ENCODE measurements at regions not wholly inside any gene's neighbourhood (a gene's known extent, or its start where the extent isn't known, plus 50 kb on each side); places are given as distances from the start of the nearest gene placed in this dataset.
A peak's percentile ranks its signal among the peaks of the same experiment; 100 is the strongest.
"Not testable (repeated sequence)": the region's sequence is repeated elsewhere in the genome, so short reads cannot be mapped to it uniquely, and the experiment has no call there.

- Mint-ChIP-seq H3K4me3 (no peak overlapping the region), H3K9me3 (peaks cover 0 to 3% (median 0%) of the 10 kb centered on the region in 8 donors), H3K4me1 (no peaks in the 10 kb centered on the region), H3K27ac (peak overlapping the region in 1 of 7 donors; percentile 59), H3K36me3 (no peaks in the 10 kb centered on the region), H3K27me3 (peaks cover 0 to 7% of the 10 kb centered on the region in 2 donors)
- ChIA-PET POLR2A (ENCODE audit: partially characterized antibody) (no interaction called here), CTCF (ENCODE audit: partially characterized antibody) (no interaction called here)
- Histone ChIP-seq H3K27ac (ENCODE audit: low read depth, low read length) (no peak overlapping the region), H3K4me1 (ENCODE audit: insufficient read depth, low read length) (no peaks in the 10 kb centered on the region), H3K4me3 (ENCODE audit: low read length in 2 of 2) (no peak overlapping the region), H3K27me3 (ENCODE audit: insufficient read depth, low read length) (no peaks in the 10 kb centered on the region), H3K9me3 (ENCODE audit: control insufficient read depth in 1 of 2, low read length in 2 of 2) (no peaks in the 10 kb centered on the region), H3K36me3 (ENCODE audit: insufficient read depth, low read length) (no peaks in the 10 kb centered on the region)
- DNase-seq, result no peak
- intact Hi-C loops (cut with micrococcal nuclease), result no loop called here
Measured at GRCh38 chr10:28996947-28997551, 291.8 kb upstream of the LYZL1 start.

DNA sequence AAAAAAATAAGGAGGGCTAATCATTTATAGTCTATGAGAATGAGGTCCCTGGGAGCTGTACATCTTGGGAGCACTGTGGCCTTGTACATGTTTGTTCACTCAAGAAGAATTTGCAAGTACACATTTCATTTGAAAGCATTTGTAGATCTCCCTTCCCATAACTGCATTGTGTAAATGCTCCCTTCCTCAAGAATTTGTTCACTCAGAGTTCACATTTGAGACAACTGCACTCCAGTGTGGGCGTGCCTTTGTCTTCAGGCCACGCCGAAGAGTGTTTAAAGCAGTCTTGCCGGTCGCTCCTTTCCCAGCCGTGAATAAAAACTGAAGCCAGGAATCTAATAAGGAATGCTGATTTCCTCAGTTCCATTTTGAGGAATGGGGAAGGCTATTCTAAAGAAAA, 291.1 kb upstream of the LYZL1 start:
- intact Hi-C loops (cut with micrococcal nuclease), result no loop called here
- no peaks in the 10 kb centered on the region for H3K36me3 Mint-ChIP-seq
- Histone ChIP-seq H3K36me3 (ENCODE audit: insufficient read depth, low read length) (no peaks in the 10 kb centered on the region), H3K9me3 (ENCODE audit: control insufficient read depth in 1 of 2, low read length in 2 of 2) (no peaks in the 10 kb centered on the region), H3K4me3 (ENCODE audit: low read length in 2 of 2) (no peak overlapping the region), H3K4me1 (ENCODE audit: insufficient read depth, low read length) (no peaks in the 10 kb centered on the region), H3K27ac (ENCODE audit: low read depth, low read length) (no peak overlapping the region), H3K27me3 (ENCODE audit: insufficient read depth, low read length) (no peaks in the 10 kb centered on the region)
- CTCF ChIA-PET (ENCODE audit: partially characterized antibody), result no interaction called here
- no peaks in the 10 kb centered on the region for H3K4me1 Mint-ChIP-seq
- H3K9me3 Mint-ChIP-seq, result peaks cover 0 to 3% (median 0%) of the 10 kb centered on the region in 8 donors
- peaks cover 0 to 7% of the 10 kb centered on the region in 2 donors for H3K27me3 Mint-ChIP-seq
- no peak overlapping the region for H3K27ac Mint-ChIP-seq
- no peak for DNase-seq
- H3K4me3 Mint-ChIP-seq, result no peak overlapping the region
- POLR2A ChIA-PET (ENCODE audit: partially characterized antibody), result no interaction called here

GRCh38 chr10:29001801-29002200, 287.1 kb upstream of the LYZL1 start:
- Histone ChIP-seq H3K4me1 (ENCODE audit: insufficient read depth, low read length) (no peaks in the 10 kb centered on the region), H3K27me3 (ENCODE audit: insufficient read depth, low read length) (no peaks in the 10 kb centered on the region), H3K9me3 (ENCODE audit: control insufficient read depth in 1 of 2, low read length in 2 of 2) (no peaks in the 10 kb centered on the region), H3K27ac (ENCODE audit: low read depth, low read length) (no peak overlapping the region), H3K4me3 (ENCODE audit: low read length in 2 of 2) (no peak overlapping the region), H3K36me3 (ENCODE audit: insufficient read depth, low read length) (no peaks in the 10 kb centered on the region)
- CTCF ChIA-PET (ENCODE audit: partially characterized antibody), result no interaction called here
- Mint-ChIP-seq H3K27ac (no peak overlapping the region), H3K27me3 (peaks cover 0 to 5% of the 10 kb centered on the region in 2 donors), H3K4me1 (no peaks in the 10 kb centered on the region), H3K4me3 (no peak overlapping the region), H3K9me3 (peaks cover 0 to 3% (median 0%) of the 10 kb centered on the region in 8 donors), H3K36me3 (no peaks in the 10 kb centered on the region)
- intact Hi-C loops (cut with micrococcal nuclease), result no loop called here
- POLR2A ChIA-PET (ENCODE audit: partially characterized antibody), result no interaction called here
- DNase-seq, result no peak

GRCh38 chr10:29003014-29003413, 285.9 kb upstream of the LYZL1 start:
- H3K9me3 Mint-ChIP-seq; H3K27ac Mint-ChIP-seq; H3K4me1 Mint-ChIP-seq; H3K27me3 Mint-ChIP-seq; H3K36me3 Mint-ChIP-seq; H3K4me1 ChIP-seq (ENCODE audit: insufficient read depth, low read length); POLR2A ChIA-PET (ENCODE audit: partially characterized antibody); H3K4me3 Mint-ChIP-seq; H3K9me3 ChIP-seq (ENCODE audit: control insufficient read depth in 1 of 2, low read length in 2 of 2); CTCF ChIA-PET (ENCODE audit: partially characterized antibody); H3K4me3 ChIP-seq (ENCODE audit: low read length in 2 of 2); H3K27me3 ChIP-seq (ENCODE audit: insufficient read depth, low read length); DNase-seq; H3K36me3 ChIP-seq (ENCODE audit: insufficient read depth, low read length); intact Hi-C loops (cut with micrococcal nuclease); H3K27ac ChIP-seq (ENCODE audit: low read depth, low read length): not testable (repeated sequence)

- Histone ChIP-seq H3K9me3 (ENCODE audit: control insufficient read depth in 1 of 2, low read length in 2 of 2) (no peaks in the 10 kb centered on the region), H3K4me3 (ENCODE audit: low read length in 2 of 2) (no peak overlapping the region), H3K4me1 (ENCODE audit: insufficient read depth, low read length) (no peaks in the 10 kb centered on the region), H3K27me3 (ENCODE audit: insufficient read depth, low read length) (no peaks in the 10 kb centered on the region), H3K36me3 (ENCODE audit: insufficient read depth, low read length) (no peaks in the 10 kb centered on the region), H3K27ac (ENCODE audit: low read depth, low read length) (no peak overlapping the region)
- Mint-ChIP-seq H3K4me3 (no peak overlapping the region), H3K27ac (no peak overlapping the region), H3K27me3 (peaks cover 4 to 5% of the 10 kb centered on the region in 2 donors), H3K4me1 (no peaks in the 10 kb centered on the region), H3K36me3 (no peaks in the 10 kb centered on the region), H3K9me3 (peaks cover 0 to 2% (median 0%) of the 10 kb centered on the region in 8 donors)
- no peak for DNase-seq
- POLR2A ChIA-PET (ENCODE audit: partially characterized antibody), result no interaction called here
- intact Hi-C loops (cut with micrococcal nuclease), result no loop called here
- CTCF ChIA-PET (ENCODE audit: partially characterized antibody), result no interaction called here
Measured at GRCh38 chr10:29005988-29006387, 282.9 kb upstream of the LYZL1 start.

DNA sequence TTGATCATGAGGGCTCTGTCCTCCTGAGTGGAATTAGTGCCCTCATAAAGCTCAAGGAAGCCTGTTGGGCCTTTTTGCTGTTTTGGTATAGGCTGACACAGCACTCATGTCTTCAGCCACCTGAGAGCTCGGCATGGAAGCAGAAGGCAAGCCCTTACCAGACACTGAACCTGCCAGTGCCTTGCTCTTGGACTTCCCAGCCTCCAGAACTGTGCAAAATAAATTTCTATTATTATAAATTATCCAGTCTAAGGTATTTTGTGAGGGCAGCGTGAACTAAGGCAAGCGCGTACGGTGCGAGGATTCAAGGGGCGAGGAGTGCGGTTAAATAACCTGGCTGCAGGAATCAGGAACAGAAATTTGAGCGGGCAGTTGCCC, 281.5 kb upstream of the LYZL1 start:
- POLR2A ChIA-PET (ENCODE audit: partially characterized antibody), result no interaction called here
- DNase-seq, result no peak
- H3K4me3 ChIP-seq (ENCODE audit: low read length in 2 of 2), result no peak overlapping the region
- Mint-ChIP-seq H3K27ac (no peak overlapping the region), H3K9me3 (peaks cover 0 to 2% (median 0%) of the 10 kb centered on the region in 8 donors), H3K36me3 (no peaks in the 10 kb centered on the region), H3K4me3 (no peak overlapping the region), H3K4me1 (no peaks in the 10 kb centered on the region), H3K27me3 (peaks cover 2 to 4% of the 10 kb centered on the region in 2 donors)
- H3K27ac ChIP-seq (ENCODE audit: low read depth, low read length), result no peak overlapping the region
- no peaks in the 10 kb centered on the region for H3K4me1 ChIP-seq (ENCODE audit: insufficient read depth, low read length)
- no peaks in the 10 kb centered on the region for H3K36me3 ChIP-seq (ENCODE audit: insufficient read depth, low read length)
- CTCF ChIA-PET (ENCODE audit: partially characterized antibody), result no interaction called here
- H3K9me3 ChIP-seq (ENCODE audit: control insufficient read depth in 1 of 2, low read length in 2 of 2), result no peaks in the 10 kb centered on the region
- no peaks in the 10 kb centered on the region for H3K27me3 ChIP-seq (ENCODE audit: insufficient read depth, low read length)
- intact Hi-C loops (cut with micrococcal nuclease), result no loop called here

DNA sequence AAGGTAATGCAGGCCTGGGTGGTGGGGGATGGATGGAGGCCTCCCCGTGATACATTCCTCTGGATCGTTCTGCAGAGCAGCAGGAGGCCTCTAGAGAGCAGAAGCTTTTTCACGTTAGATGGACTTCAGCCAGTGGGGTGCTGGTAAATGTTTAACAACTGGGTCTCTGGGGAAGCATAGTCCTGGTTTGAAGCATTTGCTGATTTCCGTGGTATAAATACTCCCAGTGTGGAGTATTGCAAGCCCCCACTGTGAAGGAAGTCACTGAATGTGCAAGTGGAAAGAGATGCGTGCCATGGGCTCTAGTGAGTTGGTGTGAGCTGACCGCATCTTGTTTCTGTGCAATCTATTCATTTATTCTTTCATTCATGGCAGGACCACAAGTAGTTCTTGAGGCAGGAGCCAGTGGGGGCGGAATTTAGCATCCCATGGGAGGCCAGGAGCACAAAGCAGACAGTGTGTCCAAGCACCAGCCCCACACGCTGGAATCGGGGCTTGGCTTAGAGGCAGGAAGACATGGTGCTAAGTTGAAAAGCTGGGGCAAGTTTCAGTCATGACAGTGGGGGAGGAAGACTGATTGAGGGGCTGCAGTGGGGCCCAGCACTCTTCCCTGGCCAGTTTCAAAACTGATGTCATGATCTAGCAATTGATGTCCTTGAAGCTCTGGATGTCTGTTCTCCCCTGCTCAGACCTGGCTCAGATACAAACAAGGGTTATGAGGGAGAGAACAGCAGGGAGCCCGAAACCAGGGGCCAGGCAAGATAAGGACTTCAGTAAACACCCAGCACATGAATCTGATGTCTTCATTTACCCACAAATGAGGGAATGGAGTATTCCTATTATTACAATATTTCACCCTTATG, 280.9 kb upstream of the LYZL1 start:
- peaks cover 2 to 4% of the 10 kb centered on the region in 2 donors for H3K27me3 Mint-ChIP-seq
- H3K27ac Mint-ChIP-seq, result no peak overlapping the region
- H3K9me3 Mint-ChIP-seq, result peaks cover 0 to 2% (median 0%) of the 10 kb centered on the region in 8 donors
- ChIA-PET CTCF (ENCODE audit: partially characterized antibody) (no interaction called here), POLR2A (ENCODE audit: partially characterized antibody) (no interaction called here)
- DNase-seq, result no peak
- no peaks in the 10 kb centered on the region for H3K27me3 ChIP-seq (ENCODE audit: insufficient read depth, low read length)
- no peak overlapping the region for H3K27ac ChIP-seq (ENCODE audit: low read depth, low read length)
- H3K4me1 ChIP-seq (ENCODE audit: insufficient read depth, low read length), result no peaks in the 10 kb centered on the region
- intact Hi-C loops (cut with micrococcal nuclease), result no loop called here
- H3K36me3 Mint-ChIP-seq, result no peaks in the 10 kb centered on the region
- H3K4me1 Mint-ChIP-seq, result no peaks in the 10 kb centered on the region
- no peaks in the 10 kb centered on the region for H3K9me3 ChIP-seq (ENCODE audit: control insufficient read depth in 1 of 2, low read length in 2 of 2)
- no peaks in the 10 kb centered on the region for H3K36me3 ChIP-seq (ENCODE audit: insufficient read depth, low read length)
- no peak overlapping the region for H3K4me3 ChIP-seq (ENCODE audit: low read length in 2 of 2)
- H3K4me3 Mint-ChIP-seq, result no peak overlapping the region

All from CD4-positive, alpha-beta memory T cell (primary cell).